ENCODE measurements at regions not wholly inside any gene's neighbourhood (a gene's known extent, or its start where the extent isn't known, plus 50 kb on each side); places are given as distances from the start of the nearest gene placed in this dataset.

DNA sequence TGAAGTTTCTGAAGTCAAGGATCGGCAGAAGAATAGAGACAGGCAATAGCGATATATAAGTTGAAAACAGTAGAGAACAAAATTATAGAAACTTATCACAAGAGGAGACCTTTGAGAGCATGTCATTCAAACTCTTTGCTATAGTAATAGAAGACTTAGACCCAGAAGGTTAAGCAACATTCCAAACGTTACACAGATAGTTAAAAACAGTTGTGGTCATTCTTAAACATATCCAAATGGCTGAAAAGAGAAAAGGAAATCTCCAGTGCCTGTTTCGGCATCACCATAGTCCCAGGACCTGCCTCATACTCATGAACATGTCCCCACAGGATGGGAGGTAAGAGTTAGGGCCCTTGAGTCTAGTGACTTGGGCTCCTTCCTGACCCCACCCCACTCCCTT lies 258.1 kb upstream of the NOCT start:
- FAIRE-seq: no peak
- TF ChIP-seq, protein P1, sequence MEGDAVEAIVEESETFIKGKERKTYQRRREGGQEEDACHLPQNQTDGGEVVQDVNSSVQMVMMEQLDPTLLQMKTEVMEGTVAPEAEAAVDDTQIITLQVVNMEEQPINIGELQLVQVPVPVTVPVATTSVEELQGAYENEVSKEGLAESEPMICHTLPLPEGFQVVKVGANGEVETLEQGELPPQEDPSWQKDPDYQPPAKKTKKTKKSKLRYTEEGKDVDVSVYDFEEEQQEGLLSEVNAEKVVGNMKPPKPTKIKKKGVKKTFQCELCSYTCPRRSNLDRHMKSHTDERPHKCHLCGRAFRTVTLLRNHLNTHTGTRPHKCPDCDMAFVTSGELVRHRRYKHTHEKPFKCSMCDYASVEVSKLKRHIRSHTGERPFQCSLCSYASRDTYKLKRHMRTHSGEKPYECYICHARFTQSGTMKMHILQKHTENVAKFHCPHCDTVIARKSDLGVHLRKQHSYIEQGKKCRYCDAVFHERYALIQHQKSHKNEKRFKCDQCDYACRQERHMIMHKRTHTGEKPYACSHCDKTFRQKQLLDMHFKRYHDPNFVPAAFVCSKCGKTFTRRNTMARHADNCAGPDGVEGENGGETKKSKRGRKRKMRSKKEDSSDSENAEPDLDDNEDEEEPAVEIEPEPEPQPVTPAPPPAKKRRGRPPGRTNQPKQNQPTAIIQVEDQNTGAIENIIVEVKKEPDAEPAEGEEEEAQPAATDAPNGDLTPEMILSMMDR (IDR thresholded peaks at IDR 0.05; ENCODE audit: insufficient read depth, missing control alignments): no peak
- DNase-seq (ENCODE audit: insufficient read length, low spot score): no peak

DNA sequence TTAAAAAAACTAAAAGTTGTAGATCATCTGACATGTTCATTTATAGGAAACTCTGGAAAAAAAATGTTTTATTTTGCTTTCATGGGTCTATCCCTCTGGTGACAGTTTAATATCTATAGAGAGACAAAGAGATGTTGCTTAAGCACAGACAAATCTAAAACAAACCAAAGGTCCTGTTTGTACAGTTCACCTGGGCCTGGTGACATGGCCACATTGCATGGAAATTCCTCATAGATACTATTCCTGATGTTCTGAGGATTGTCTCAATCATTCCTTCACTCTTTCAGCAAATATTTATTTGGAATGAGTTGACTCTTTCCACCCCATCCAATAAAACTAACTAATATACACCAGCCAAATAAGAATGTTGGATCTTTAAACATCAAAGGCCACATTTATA lies 259.1 kb upstream of the NOCT start:
- DNase-seq (ENCODE audit: insufficient read length, low spot score) (no peak), FAIRE-seq (no peak)
- TF ChIP-seq, protein P1 (IDR thresholded peaks at IDR 0.05; ENCODE audit: insufficient read depth, missing control alignments): no peak

DNA sequence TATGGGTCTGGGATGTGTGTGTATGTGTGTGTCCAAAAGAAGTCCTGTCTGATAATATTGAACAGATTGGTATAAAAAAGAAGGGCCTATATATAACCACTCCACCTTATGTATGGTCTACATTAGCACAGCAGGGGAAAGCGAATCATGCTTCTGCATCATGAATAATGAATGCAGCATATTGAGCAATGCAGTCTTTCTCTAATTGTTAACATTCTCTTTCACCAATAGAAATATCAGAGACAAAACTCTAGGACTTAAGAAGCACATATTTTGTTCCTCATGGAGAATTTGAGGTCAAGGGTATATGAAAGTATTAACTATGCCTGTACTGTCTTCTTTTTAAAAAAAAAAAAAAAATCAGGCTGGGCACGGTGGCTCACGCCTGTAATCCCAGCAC lies 264.3 kb upstream of the NOCT start:
- TF ChIP-seq, protein P1 (IDR thresholded peaks at IDR 0.05; ENCODE audit: insufficient read depth, missing control alignments): no peak
- FAIRE-seq: no peak
- DNase-seq (ENCODE audit: insufficient read length, low spot score): no peak

DNA sequence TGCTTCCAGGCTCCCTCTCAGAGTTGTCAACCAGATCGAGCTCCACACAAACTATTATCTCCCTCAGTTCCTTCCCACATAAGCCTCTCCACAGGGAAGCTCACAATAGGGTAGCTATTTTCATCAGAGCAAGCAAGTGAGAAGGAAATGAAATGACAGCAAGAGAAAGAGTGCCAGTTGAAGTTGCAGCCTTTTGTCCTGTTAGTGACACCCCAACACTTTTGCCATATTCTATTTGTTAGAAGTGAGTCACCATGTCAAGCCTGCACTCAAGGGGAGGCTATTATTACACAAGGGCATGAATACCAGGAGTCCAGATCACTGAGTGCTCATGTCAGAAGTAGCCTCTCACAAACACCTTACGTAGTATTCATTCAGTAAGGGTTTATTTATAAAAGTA lies 266.3 kb upstream of the NOCT start:
- DNase-seq (ENCODE audit: insufficient read length, low spot score) (no peak), FAIRE-seq (no peak)
- TF ChIP-seq, protein P1 (IDR thresholded peaks at IDR 0.05; ENCODE audit: insufficient read depth, missing control alignments): no peak

DNA sequence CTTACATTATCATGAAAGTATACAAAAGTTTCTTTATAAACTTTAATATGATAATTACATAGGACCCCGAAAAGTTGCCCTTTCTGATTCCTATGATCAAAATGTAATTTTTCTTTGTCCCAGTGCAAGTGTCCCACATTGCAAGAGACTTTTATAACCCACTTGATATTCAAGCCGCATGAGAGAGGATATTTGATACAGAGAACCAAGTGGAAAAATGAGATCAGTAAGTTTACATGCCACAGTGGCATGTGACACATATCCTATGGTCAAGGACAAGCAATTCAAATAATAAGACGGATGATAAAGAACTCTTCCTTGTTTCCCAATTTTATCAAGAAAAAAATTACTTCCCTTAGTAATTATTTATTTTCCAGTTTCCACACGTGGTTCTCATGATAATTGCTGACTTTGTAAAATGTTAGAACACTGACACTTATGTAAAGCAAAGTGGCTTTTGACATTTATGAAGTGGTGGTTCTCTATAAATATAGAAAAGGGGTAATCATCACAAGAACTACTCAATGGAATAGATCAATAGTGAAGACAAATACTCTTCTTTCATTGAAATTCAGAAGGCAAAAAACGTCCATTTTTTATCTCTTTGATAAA lies 273.7 kb upstream of the NOCT start:
- no peak for FAIRE-seq
- TF ChIP-seq, protein P1 (IDR thresholded peaks at IDR 0.05; ENCODE audit: insufficient read depth, missing control alignments): no peak
- no peak for DNase-seq (ENCODE audit: insufficient read length, low spot score)

DNA sequence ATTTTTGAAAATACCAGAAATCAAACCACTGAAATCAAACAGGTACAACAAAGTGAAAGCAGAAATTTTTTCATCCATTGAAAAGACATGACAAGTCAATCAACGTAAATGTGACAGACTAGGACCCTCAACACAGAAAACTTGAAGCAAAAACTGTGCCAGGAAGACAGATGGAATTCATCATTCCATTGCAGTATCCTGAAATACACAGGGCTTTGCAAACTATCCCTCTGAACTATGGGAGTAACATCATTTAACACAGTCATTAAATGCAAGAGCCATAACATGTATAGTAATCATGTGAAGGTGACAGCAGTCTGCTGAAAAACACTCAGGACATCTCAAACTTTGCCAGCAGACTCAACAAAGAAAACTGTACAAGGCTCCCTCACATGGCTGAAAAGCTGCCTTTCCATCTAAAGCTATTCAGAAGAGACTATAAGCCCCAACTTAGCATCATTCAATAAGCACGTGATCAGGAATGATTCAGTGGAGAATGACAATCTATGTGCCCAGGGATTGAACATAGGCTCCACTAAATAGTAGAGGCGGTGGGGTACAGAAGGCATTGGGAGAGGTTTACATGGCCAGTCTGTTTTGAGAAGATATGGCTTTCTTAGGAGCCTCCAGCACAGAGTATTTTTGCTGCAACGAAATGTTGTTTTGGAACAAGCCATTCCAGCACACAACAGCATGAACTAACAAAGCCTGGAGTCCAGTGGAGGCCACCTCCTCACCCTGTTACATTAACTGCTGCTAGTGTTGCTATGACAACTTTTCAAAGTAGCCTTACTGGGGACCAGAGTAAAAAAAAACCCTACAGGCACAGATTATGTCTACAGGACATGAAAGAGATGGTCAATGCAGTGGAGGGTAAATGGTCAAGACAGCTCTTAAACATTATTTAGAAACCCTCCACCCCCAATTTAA lies 274.5 kb upstream of the NOCT start:
- FAIRE-seq (no peak), DNase-seq (ENCODE audit: insufficient read length, low spot score) (no peak)
- TF ChIP-seq, protein P1 (IDR thresholded peaks at IDR 0.05; ENCODE audit: insufficient read depth, missing control alignments): no peak

DNA sequence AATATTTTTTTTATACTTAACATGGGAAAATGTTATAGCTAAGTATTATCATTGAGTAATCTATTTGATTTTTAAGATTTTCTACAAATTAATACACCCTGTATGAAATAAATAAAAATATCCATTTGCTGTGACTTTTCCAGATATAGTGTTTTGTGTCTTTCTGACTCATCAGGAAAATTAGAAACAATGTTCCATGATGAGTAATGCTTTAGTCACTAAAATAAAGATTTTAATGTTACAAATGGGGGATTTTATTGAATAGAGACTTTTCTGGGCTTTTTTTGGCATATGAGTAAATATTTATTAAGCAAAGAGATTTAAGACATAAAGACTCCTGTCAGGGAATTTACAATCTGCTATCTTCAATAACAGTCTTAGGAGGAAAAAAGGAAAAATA lies 279.2 kb upstream of the NOCT start:
- FAIRE-seq: no peak
- no peak for DNase-seq (ENCODE audit: insufficient read length, low spot score)
- TF ChIP-seq, protein P1 (IDR thresholded peaks at IDR 0.05; ENCODE audit: insufficient read depth, missing control alignments): no peak
